ENCODE measurements at regions not wholly inside any gene's neighbourhood (a gene's known extent, or its start where the extent isn't known, plus 50 kb on each side); places are given as distances from the start of the nearest gene placed in this dataset.

- Histone ChIP-seq H3K4me1 (ENCODE audit: control insufficient read depth, insufficient read depth, low read length) (peaks cover 4% of the 10 kb centered on the region), H3K27me3 (ENCODE audit: control insufficient read depth, insufficient read depth) (no peaks in the 10 kb centered on the region), H3K9me3 (ENCODE audit: control insufficient read depth, low read length) (no peaks in the 10 kb centered on the region), H3K27ac (ENCODE audit: low read length) (no peak overlapping the region), H3K4me3 (ENCODE audit: low read length) (no peak overlapping the region)
- 74% methylated on average over 4 of the region's 4 CpGs for WGBS
- no peak for DNase-seq
- no peak for ATAC-seq
- intact Hi-C loops (cut with DNase I), result no loop called here
These were observed 266.0 kb upstream of the PTGER4 start for GRCh38 chr5:40413743-40414142.

- Histone ChIP-seq H3K27me3 (ENCODE audit: control insufficient read depth, insufficient read depth) (no peaks in the 10 kb centered on the region), H3K9me3 (ENCODE audit: control insufficient read depth, low read length) (peaks cover 4% of the 10 kb centered on the region), H3K4me1 (ENCODE audit: control insufficient read depth, insufficient read depth, low read length) (peaks cover 4% of the 10 kb centered on the region), H3K27ac (ENCODE audit: low read length) (no peak overlapping the region), H3K4me3 (ENCODE audit: low read length) (no peak overlapping the region)
- ATAC-seq, result no peak
- DNase-seq, result no peak
- WGBS, result 88% methylated on average over 1 of the region's 1 CpG
- intact Hi-C loops (cut with DNase I), result no loop called here
These were observed 266.9 kb upstream of the PTGER4 start for GRCh38 chr5:40412771-40413170.

GRCh38 chr5:40410964-40411635 is 268.6 kb upstream of the PTGER4 start:
- ATAC-seq, result peak; percentile 84 to 86
- Histone ChIP-seq H3K27me3 (ENCODE audit: control insufficient read depth, insufficient read depth) (no peaks in the 10 kb centered on the region), H3K27ac (ENCODE audit: low read length) (no peak overlapping the region), H3K4me1 (ENCODE audit: control insufficient read depth, insufficient read depth, low read length) (peaks cover 4% of the 10 kb centered on the region), H3K4me3 (ENCODE audit: low read length) (no peak overlapping the region), H3K9me3 (ENCODE audit: control insufficient read depth, low read length) (peaks cover 4% of the 10 kb centered on the region)
- peak in 1 of 3 donors; percentile 22 for DNase-seq
- 45% methylated on average over 3 of the region's 3 CpGs for WGBS
- intact Hi-C loops (cut with DNase I), result no loop called here

GRCh38 chr5:40410231-40410861 is 269.4 kb upstream of the PTGER4 start:
- peak overlapping the region; percentile 25 for H3K27ac ChIP-seq (ENCODE audit: low read length)
- H3K27me3 ChIP-seq (ENCODE audit: control insufficient read depth, insufficient read depth), result no peaks in the 10 kb centered on the region
- H3K4me1 ChIP-seq (ENCODE audit: control insufficient read depth, insufficient read depth, low read length), result peaks cover 4% of the 10 kb centered on the region
- intact Hi-C loops (cut with DNase I), result no loop called here
- H3K9me3 ChIP-seq (ENCODE audit: control insufficient read depth, low read length), result peaks cover 4% of the 10 kb centered on the region
- 39% methylated on average over 9 of the region's 9 CpGs for WGBS
- DNase-seq (peak in 1 of 3 donors; percentile 32), ATAC-seq (peak; percentile 54 to 58)
- no peak overlapping the region for H3K4me3 ChIP-seq (ENCODE audit: low read length)

- whole genome bisulfite sequencing, result 53% methylated on average over 4 of the region's 4 CpGs
- H3K4me3 ChIP-seq (ENCODE audit: low read length), result no peak overlapping the region
- H3K27ac ChIP-seq (ENCODE audit: low read length), result no peak overlapping the region
- H3K9me3 ChIP-seq (ENCODE audit: control insufficient read depth, low read length), result peaks cover 4% of the 10 kb centered on the region
- H3K27me3 ChIP-seq (ENCODE audit: control insufficient read depth, insufficient read depth), result no peaks in the 10 kb centered on the region
- peaks cover 4% of the 10 kb centered on the region for H3K4me1 ChIP-seq (ENCODE audit: control insufficient read depth, insufficient read depth, low read length)
- intact Hi-C loops (cut with DNase I), result no loop called here
- peak in 2 of 3 donors; percentile 30 to 58 for DNase-seq
- peak; percentile 28 to 50 for ATAC-seq
These were observed 270.1 kb upstream of the PTGER4 start for GRCh38 chr5:40409601-40410000.

- H3K27ac ChIP-seq (ENCODE audit: low read length), result peak overlapping the region; percentile 71
- peaks cover 4% of the 10 kb centered on the region for H3K9me3 ChIP-seq (ENCODE audit: control insufficient read depth, low read length)
- DNase-seq (no peak), ATAC-seq (peak in 1 of 2 donors; percentile 39)
- intact Hi-C loops (cut with DNase I), result no loop called here
- WGBS, result 65% methylated on average over 6 of the region's 6 CpGs
- H3K27me3 ChIP-seq (ENCODE audit: control insufficient read depth, insufficient read depth), result no peaks in the 10 kb centered on the region
- no peak overlapping the region for H3K4me3 ChIP-seq (ENCODE audit: low read length)
- peaks cover 4% of the 10 kb centered on the region for H3K4me1 ChIP-seq (ENCODE audit: control insufficient read depth, insufficient read depth, low read length)
These were observed 272.9 kb upstream of the PTGER4 start for GRCh38 chr5:40406741-40407211.

GRCh38 chr5:40405996-40406740 is 273.5 kb upstream of the PTGER4 start:
- intact Hi-C loops (cut with DNase I), result no loop called here
- WGBS, result 50% methylated on average over 5 of the region's 5 CpGs
- Histone ChIP-seq H3K27ac (ENCODE audit: low read length) (no peak overlapping the region), H3K4me3 (ENCODE audit: low read length) (no peak overlapping the region), H3K27me3 (ENCODE audit: control insufficient read depth, insufficient read depth) (no peaks in the 10 kb centered on the region), H3K4me1 (ENCODE audit: control insufficient read depth, insufficient read depth, low read length) (peaks cover 4% of the 10 kb centered on the region), H3K9me3 (ENCODE audit: control insufficient read depth, low read length) (peaks cover 7% of the 10 kb centered on the region)
- no peak for ATAC-seq
- DNase-seq, result no peak

GRCh38 chr5:40405230-40405629 is 274.5 kb upstream of the PTGER4 start:
- Histone ChIP-seq H3K27me3 (ENCODE audit: control insufficient read depth, insufficient read depth) (no peaks in the 10 kb centered on the region), H3K4me1 (ENCODE audit: control insufficient read depth, insufficient read depth, low read length) (peaks cover 3% of the 10 kb centered on the region), H3K27ac (ENCODE audit: low read length) (no peak overlapping the region), H3K9me3 (ENCODE audit: control insufficient read depth, low read length) (peaks cover 7% of the 10 kb centered on the region), H3K4me3 (ENCODE audit: low read length) (no peak overlapping the region)
- peak; percentile 72 to 73 for ATAC-seq
- WGBS, result 42% methylated on average over 2 of the region's 2 CpGs
- no peak for DNase-seq
- intact Hi-C loops (cut with DNase I), result no loop called here

- Histone ChIP-seq H3K27me3 (ENCODE audit: control insufficient read depth, insufficient read depth) (no peaks in the 10 kb centered on the region), H3K9me3 (ENCODE audit: control insufficient read depth, low read length) (peaks cover 7% of the 10 kb centered on the region), H3K4me3 (ENCODE audit: low read length) (no peak overlapping the region), H3K27ac (ENCODE audit: low read length) (no peak overlapping the region), H3K4me1 (ENCODE audit: control insufficient read depth, insufficient read depth, low read length) (peaks cover 3% of the 10 kb centered on the region)
- ATAC-seq (no peak), DNase-seq (no peak)
- intact Hi-C loops (cut with DNase I), result no loop called here
These were observed 275.1 kb upstream of the PTGER4 start for GRCh38 chr5:40404613-40405012.

- Histone ChIP-seq H3K4me1 (ENCODE audit: control insufficient read depth, insufficient read depth, low read length) (peaks cover 3% of the 10 kb centered on the region), H3K4me3 (ENCODE audit: low read length) (no peak overlapping the region), H3K9me3 (ENCODE audit: control insufficient read depth, low read length) (peaks cover 2% of the 10 kb centered on the region), H3K27ac (ENCODE audit: low read length) (no peak overlapping the region), H3K27me3 (ENCODE audit: control insufficient read depth, insufficient read depth) (no peaks in the 10 kb centered on the region)
- DNase-seq (no peak), ATAC-seq (no peak)
- 42% methylated on average over 1 of the region's 1 CpG for WGBS
- intact Hi-C loops (cut with DNase I), result no loop called here
These were observed 277.7 kb upstream of the PTGER4 start for GRCh38 chr5:40402007-40402364.

- Histone ChIP-seq H3K27ac (ENCODE audit: low read length) (no peak overlapping the region), H3K27me3 (ENCODE audit: control insufficient read depth, insufficient read depth) (no peaks in the 10 kb centered on the region), H3K4me1 (ENCODE audit: control insufficient read depth, insufficient read depth, low read length) (peaks cover 3% of the 10 kb centered on the region), H3K4me3 (ENCODE audit: low read length) (no peak overlapping the region), H3K9me3 (ENCODE audit: control insufficient read depth, low read length) (peaks cover 2% of the 10 kb centered on the region)
- intact Hi-C loops (cut with DNase I), result no loop called here
- 56% methylated on average over 4 of the region's 4 CpGs for WGBS
- ATAC-seq, result no peak
- DNase-seq, result no peak
These were observed 278.3 kb upstream of the PTGER4 start for GRCh38 chr5:40401284-40402006.

All from right cardiac atrium (tissue), 5 donors.